GM12878 (cell line): ENCODE measurements at regions not wholly inside any gene's neighbourhood (a gene's known extent, or its start where the extent isn't known, plus 50 kb on each side); places are given as distances from the start of the nearest gene placed in this dataset.

Source experiments
- FOS ChIP-seq: IDR thresholded peaks from 3 replicates; pipeline ENCODE4 v1.6.1; 2011; ENCODE audit warnings: borderline replicate concordance; ENCODE audit not compliant: insufficient read length; ENCODE audit errors: extremely low read depth
- FOXM1 ChIP-seq: IDR thresholded peaks from 2 replicates; pipeline ENCODE4 v1.6.1; 2012; ENCODE audit warnings: low read depth, mild to moderate bottlenecking, inconsistent platforms, low read length, moderate library complexity
- MEF2A ChIP-seq: IDR thresholded peaks from 2 replicates; pipeline ENCODE4 v1.6.1; 2011; ENCODE audit warnings: low read depth, mild to moderate bottlenecking, low read length, moderate library complexity; ENCODE audit not compliant: insufficient read depth
- POLR2A ChIP-seq: IDR thresholded peaks from 2 replicates; pipeline ENCODE4 v1.6.1; 2011; ENCODE audit warnings: low read depth, mild to moderate bottlenecking, low read length
- POLR2AphosphoS5 ChIP-seq: IDR thresholded peaks from 2 replicates; pipeline ENCODE4 v1.6.1; 2011; ENCODE audit warnings: mild to moderate bottlenecking, low read length, inconsistent platforms
- RCOR1 ChIP-seq: conservative IDR thresholded peaks from 2 replicates; pipeline ENCODE4 v1.6.1; 2012; ENCODE audit warnings: low read depth, low read length, improper control_type of control experiment
- ZNF274 ChIP-seq: IDR thresholded peaks from one replicate; pipeline ENCODE4 v1.8.0; 2011; ENCODE audit not compliant: insufficient read length, insufficient read depth
- TF ChIP-seq, protein P1 (sequence below), 3 experiments: IDR thresholded peaks in 2 of 3; conservative IDR thresholded peaks in 1 of 3; 2 replicates each; pipeline ENCODE4 v1.5.1; 2011; ENCODE audit warnings: low read depth in 3 of 3, low read length in 3 of 3, mild to moderate bottlenecking in 3 of 3, control low read depth in 2 of 3, moderate library complexity in 2 of 3, inconsistent platforms in 1 of 3, mixed read lengths in 1 of 3; ENCODE audit not compliant: control insufficient read depth in 2 of 3, insufficient read depth in 1 of 3; ENCODE audit errors: extremely low read depth in 1 of 3
- TF ChIP-seq, protein P2 (sequence below): fragments of 450-650 bp; IDR thresholded peaks from 2 replicates; pipeline ENCODE4 v1.6.1; 2017; ENCODE audit warnings: mild to moderate bottlenecking, low read depth, inconsistent platforms; ENCODE audit not compliant: poor library complexity, severe bottlenecking

DNA sequence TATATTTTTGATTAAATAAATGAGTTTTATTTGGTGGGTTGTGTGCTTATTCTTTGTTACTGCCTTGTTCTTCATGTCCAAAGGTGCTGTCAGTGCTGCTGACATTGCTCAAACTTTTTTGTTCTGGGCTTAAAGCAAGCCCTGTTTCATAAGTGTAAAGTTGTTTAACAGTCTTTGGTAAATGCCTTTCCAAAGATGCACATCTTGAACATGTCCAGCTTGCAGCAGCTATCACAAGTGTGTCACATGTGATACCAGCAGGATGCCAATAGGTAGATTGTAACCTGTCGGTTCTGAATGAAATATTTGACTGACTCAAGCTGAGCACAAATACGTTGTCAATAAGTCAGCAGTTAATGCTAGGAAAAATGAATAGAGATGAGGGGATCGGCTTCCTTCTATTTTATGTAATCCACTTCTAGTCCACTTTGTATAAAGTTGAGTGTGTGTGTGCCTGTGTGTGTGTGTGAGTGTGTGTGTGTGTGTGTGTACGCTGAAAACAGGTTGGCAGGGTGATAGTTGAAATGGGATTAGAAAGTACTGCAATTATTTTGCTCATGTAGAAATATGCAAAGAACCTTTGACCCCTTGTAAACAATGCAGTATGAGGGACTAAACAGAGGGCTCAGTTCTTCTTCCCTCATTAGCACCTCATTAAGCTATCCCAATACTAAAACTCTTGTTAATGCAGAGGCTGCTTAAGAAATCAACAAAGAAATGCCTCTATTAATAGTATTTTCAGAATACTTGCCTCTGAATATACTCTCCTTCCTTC lies 986.5 kb downstream of the TUSC7 start:
- TF ChIP-seq RCOR1: no peak
- TF ChIP-seq FOS: no peak
- TF ChIP-seq POLR2AphosphoS5: no peak
- TF ChIP-seq, protein P1, sequence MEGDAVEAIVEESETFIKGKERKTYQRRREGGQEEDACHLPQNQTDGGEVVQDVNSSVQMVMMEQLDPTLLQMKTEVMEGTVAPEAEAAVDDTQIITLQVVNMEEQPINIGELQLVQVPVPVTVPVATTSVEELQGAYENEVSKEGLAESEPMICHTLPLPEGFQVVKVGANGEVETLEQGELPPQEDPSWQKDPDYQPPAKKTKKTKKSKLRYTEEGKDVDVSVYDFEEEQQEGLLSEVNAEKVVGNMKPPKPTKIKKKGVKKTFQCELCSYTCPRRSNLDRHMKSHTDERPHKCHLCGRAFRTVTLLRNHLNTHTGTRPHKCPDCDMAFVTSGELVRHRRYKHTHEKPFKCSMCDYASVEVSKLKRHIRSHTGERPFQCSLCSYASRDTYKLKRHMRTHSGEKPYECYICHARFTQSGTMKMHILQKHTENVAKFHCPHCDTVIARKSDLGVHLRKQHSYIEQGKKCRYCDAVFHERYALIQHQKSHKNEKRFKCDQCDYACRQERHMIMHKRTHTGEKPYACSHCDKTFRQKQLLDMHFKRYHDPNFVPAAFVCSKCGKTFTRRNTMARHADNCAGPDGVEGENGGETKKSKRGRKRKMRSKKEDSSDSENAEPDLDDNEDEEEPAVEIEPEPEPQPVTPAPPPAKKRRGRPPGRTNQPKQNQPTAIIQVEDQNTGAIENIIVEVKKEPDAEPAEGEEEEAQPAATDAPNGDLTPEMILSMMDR (IDR thresholded peaks at IDR 0.05 in 2 of 3, conservative IDR thresholded peaks at IDR 0.05 in 1 of 3; ENCODE audit: control insufficient read depth in 2 of 3, extremely low read depth in 1 of 3, insufficient read depth in 1 of 3, low read depth in 3 of 3, low read length in 3 of 3): no peak
- TF ChIP-seq ZNF274: no peak
- TF ChIP-seq POLR2A: no peak
- TF ChIP-seq, protein P2, sequence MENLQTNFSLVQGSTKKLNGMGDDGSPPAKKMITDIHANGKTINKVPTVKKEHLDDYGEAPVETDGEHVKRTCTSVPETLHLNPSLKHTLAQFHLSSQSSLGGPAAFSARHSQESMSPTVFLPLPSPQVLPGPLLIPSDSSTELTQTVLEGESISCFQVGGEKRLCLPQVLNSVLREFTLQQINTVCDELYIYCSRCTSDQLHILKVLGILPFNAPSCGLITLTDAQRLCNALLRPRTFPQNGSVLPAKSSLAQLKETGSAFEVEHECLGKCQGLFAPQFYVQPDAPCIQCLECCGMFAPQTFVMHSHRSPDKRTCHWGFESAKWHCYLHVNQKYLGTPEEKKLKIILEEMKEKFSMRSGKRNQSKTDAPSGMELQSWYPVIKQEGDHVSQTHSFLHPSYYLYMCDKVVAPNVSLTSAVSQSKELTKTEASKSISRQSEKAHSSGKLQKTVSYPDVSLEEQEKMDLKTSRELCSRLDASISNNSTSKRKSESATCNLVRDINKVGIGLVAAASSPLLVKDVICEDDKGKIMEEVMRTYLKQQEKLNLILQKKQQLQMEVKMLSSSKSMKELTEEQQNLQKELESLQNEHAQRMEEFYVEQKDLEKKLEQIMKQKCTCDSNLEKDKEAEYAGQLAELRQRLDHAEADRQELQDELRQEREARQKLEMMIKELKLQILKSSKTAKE: no peak
- no peak for TF ChIP-seq FOXM1
- no peak for TF ChIP-seq MEF2A
